ENCODE measurements at regions not wholly inside any gene's neighbourhood (a gene's known extent, or its start where the extent isn't known, plus 50 kb on each side); places are given as distances from the start of the nearest gene placed in this dataset.

GRCh38 chr16:35198223-35199199 is 1739.1 kb downstream of the TP53TG3F start:
- no peak for TF ChIP-seq PHB (CRISPR knock-in tag; IDR thresholded peaks at IDR 0.05)
- no peak for TF ChIP-seq CGGBP1 (CRISPR knock-in tag; IDR thresholded peaks at IDR 0.05)
- TF ChIP-seq GMEB1 (CRISPR knock-in tag; IDR thresholded peaks at IDR 0.05) = no peak
- TF ChIP-seq RNF219 (CRISPR knock-in tag; IDR thresholded peaks at IDR 0.05) = no peak
- TF ChIP-seq E2F1 (CRISPR knock-in tag; IDR thresholded peaks at IDR 0.05) = no peak
- no peak for TF ChIP-seq HMGN3 (IDR thresholded peaks at IDR 0.05; ENCODE audit: borderline replicate concordance, extremely low read depth, insufficient read length, low read depth, low read length)
- no peak for TF ChIP-seq TFAP4 (CRISPR knock-in tag; IDR thresholded peaks at IDR 0.05; ENCODE audit: borderline replicate concordance)
- Histone ChIP-seq H3K79me2 (ENCODE audit: control insufficient read depth, insufficient read depth, low read length) (no peaks in the 10 kb centered on the region), H4K20me1 (replicated peaks; ENCODE audit: control insufficient read depth, insufficient read depth, low read length) (no peaks in the 10 kb centered on the region), H3K9ac (ENCODE audit: insufficient read depth in 1 of 2, low read depth in 2 of 2, low read length in 2 of 2) (no peak overlapping the region), H3K9me1 (ENCODE audit: control insufficient read depth, insufficient read depth, low read length) (no peaks in the 10 kb centered on the region), H3K36me3 (ENCODE audit: control insufficient read depth, insufficient read depth, low read length) (no peaks in the 10 kb centered on the region), H3K4me3 (no peak overlapping the region), H3K9me3 (replicated peaks; ENCODE audit: control insufficient read depth, insufficient read depth, low read depth, low read length) (no peaks in the 10 kb centered on the region), H3K4me1 (replicated peaks in 1 of 2; ENCODE audit: control insufficient read depth in 2 of 2, insufficient read depth in 2 of 2, low read length in 2 of 2) (no peaks in the 10 kb centered on the region), H3K4me2 (ENCODE audit: insufficient read depth, low read length) (no peak overlapping the region), H2AFZ (ENCODE audit: low read depth, low read length) (no peak overlapping the region), H3K27me3 (ENCODE audit: control insufficient read depth in 2 of 2, insufficient read depth in 2 of 2, low read length in 2 of 2) (no peaks in the 10 kb centered on the region), H3K27ac (ENCODE audit: extremely low read depth, low read depth, low read length) (no peak overlapping the region)
- in situ Hi-C loops (cut with MboI) (no loop called here), intact Hi-C loops (cut with micrococcal nuclease) (no loop called here)
- no peak for ATAC-seq
- DNase-seq (ENCODE audit: extremely low read depth in 1 of 4, low spot score in 3 of 4) = no peak
- BruUV-seq (replicated peaks) = no TSS peak
- under 1% methylated on average over 21 of the region's 26 CpGs for WGBS (ENCODE audit: insufficient coverage, low coverage, missing lambda C conversion rate)
- POLR2A ChIA-PET = no interaction called here
- CTCF ChIA-PET (ENCODE audit: low intra/inter-chr PET ratio) = no interaction called here
- no peak for FAIRE-seq

Data from K562 (cell line).